Lung (tissue), 11 donors: ENCODE measurements at regions not wholly inside any gene's neighbourhood (a gene's known extent, or its start where the extent isn't known, plus 50 kb on each side); places are given as distances from the start of the nearest gene placed in this dataset.

ENCODE experiments used
- ATAC-seq: fragments of 200-7000 bp; cut with Tn5 transposase; one replicate; pipeline ENCODE4 v1.9.1; 2020; ENCODE audit warnings: moderate number of reproducible peaks; ENCODE audit not compliant: insufficient read depth, low FRiP score
- DNase-seq, 3 donors: peaks; one replicate each; pipeline ENCODE4 v3.0.0-alpha.2; 2013 to 2017
- H3K27ac ChIP-seq, 2 donors: one replicate each; pipeline ENCODE4 v1.5.1; 2013; ENCODE audit warnings: mild to moderate bottlenecking in 2 of 2, moderate library complexity in 2 of 2, control low read depth in 1 of 2, inconsistent platforms in 1 of 2, low read depth in 1 of 2, low read length in 1 of 2
- H3K27me3 ChIP-seq, 3 donors: one replicate each; pipeline ENCODE4 v1.5.1; 2013; ENCODE audit warnings: low read length in 2 of 3; ENCODE audit not compliant: control insufficient read depth in 3 of 3, insufficient read depth in 3 of 3
- H3K36me3 ChIP-seq, 4 donors: one replicate each; pipeline ENCODE4 v1.5.1; 2013; ENCODE audit warnings: low read length in 4 of 4, mild to moderate bottlenecking in 1 of 4, moderate library complexity in 1 of 4; ENCODE audit not compliant: control insufficient read depth in 4 of 4, insufficient read depth in 4 of 4
- H3K4me1 ChIP-seq, 5 donors: one replicate each; pipeline ENCODE4 v1.5.1; 2013; ENCODE audit warnings: low read length in 5 of 5, mild to moderate bottlenecking in 2 of 5, moderate library complexity in 1 of 5; ENCODE audit not compliant: control insufficient read depth in 5 of 5, insufficient read depth in 5 of 5
- H3K4me3 ChIP-seq: one replicate; pipeline ENCODE4 v1.5.1; 2013; ENCODE audit warnings: mild to moderate bottlenecking, control low read depth, moderate library complexity
- H3K9ac ChIP-seq, 2 donors: one replicate each; pipeline ENCODE4 v1.5.1; 2013; ENCODE audit warnings: low read length in 2 of 2, control low read depth in 1 of 2; ENCODE audit not compliant: insufficient read depth in 1 of 2
- H3K9me3 ChIP-seq, 4 donors: one replicate each; pipeline ENCODE4 v1.5.1; 2013; ENCODE audit warnings: low read length in 3 of 4, mild to moderate bottlenecking in 1 of 4, moderate library complexity in 1 of 4; ENCODE audit not compliant: control insufficient read depth in 4 of 4, insufficient read depth in 3 of 4
- WGBS, 2 donors: extraction: QIAGEN DNeasy Blood & Tissue Kit; methylation state at CpG; one replicate each; pipeline ENCODE4 v1.1.7; 2013; 5-methylcytosine and 5-hydroxymethylcytosine counted together
- TF ChIP-seq, protein P1 (sequence below): IDR thresholded peaks from 2 replicates; pipeline ENCODE4 v1.5.1; 2012; ENCODE audit warnings: mild to moderate bottlenecking; ENCODE audit errors: control extremely low read depth, extremely low read depth
- donor health status: control.
- donor health status: control.
- donor health status: Bipolar disorder and iron deficiency.
- donor health status: healthy.
- donor health status: DM: yes; HTN: yes; CAD: no.

DNA sequence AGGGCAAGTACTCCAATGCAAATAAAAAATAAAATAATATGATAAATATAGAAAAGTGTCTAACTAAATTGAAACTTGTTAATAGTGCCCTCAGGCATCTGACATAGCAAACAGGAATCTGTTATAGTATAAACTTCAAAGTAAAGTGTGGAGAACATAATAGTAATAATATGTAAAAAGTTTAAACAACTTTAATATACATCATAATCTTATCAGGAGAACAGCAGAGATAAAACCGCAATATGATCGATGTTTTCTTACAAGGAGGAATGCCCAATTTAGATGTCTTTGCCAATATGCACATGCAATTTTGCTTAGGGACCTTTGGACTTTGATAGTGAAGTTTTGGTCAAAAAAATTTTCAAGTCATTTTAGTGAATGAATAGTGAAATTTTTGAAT lies 514.8 kb upstream of the IMPG1 start:
- H3K36me3 ChIP-seq, result no peaks in the 10 kb centered on the region
- no peak overlapping the region for H3K4me3 ChIP-seq
- H3K27ac ChIP-seq, result no peak overlapping the region
- WGBS, 2 donors, result 47 to 69% methylated on average over 2 of the region's 2 CpGs
- no peak for ATAC-seq
- H3K4me1 ChIP-seq, result no peaks in the 10 kb centered on the region
- H3K27me3 ChIP-seq, result no peaks in the 10 kb centered on the region
- peaks cover 0 to 5% (median 0%) of the 10 kb centered on the region in 4 donors for H3K9me3 ChIP-seq
- no peak overlapping the region for H3K9ac ChIP-seq
- TF ChIP-seq, protein P1, sequence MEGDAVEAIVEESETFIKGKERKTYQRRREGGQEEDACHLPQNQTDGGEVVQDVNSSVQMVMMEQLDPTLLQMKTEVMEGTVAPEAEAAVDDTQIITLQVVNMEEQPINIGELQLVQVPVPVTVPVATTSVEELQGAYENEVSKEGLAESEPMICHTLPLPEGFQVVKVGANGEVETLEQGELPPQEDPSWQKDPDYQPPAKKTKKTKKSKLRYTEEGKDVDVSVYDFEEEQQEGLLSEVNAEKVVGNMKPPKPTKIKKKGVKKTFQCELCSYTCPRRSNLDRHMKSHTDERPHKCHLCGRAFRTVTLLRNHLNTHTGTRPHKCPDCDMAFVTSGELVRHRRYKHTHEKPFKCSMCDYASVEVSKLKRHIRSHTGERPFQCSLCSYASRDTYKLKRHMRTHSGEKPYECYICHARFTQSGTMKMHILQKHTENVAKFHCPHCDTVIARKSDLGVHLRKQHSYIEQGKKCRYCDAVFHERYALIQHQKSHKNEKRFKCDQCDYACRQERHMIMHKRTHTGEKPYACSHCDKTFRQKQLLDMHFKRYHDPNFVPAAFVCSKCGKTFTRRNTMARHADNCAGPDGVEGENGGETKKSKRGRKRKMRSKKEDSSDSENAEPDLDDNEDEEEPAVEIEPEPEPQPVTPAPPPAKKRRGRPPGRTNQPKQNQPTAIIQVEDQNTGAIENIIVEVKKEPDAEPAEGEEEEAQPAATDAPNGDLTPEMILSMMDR, result no peak
- no peak for DNase-seq

DNA sequence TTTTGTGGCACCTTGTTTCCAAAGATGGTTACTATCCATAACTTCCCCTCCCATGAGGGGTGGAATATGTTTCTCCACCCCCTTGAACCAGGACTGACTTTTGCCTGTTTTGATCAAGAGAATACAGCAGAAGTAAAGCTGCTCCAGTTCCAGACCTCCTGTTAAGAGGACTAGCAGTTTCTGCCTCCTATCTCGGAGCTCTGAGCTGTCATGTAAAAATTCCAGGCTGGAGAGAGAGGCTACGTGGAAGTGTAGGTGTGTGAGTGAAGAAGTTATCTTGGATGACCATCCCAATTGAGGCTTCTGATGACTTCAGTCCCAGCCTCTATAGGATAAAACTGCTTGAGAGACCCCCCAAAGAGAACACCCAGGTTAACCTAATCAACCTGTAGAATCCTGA lies 511.7 kb upstream of the IMPG1 start:
- ATAC-seq (no peak), DNase-seq (no peak)
- Histone ChIP-seq H3K9ac (no peak overlapping the region), H3K27me3 (no peaks in the 10 kb centered on the region), H3K4me3 (no peak overlapping the region), H3K27ac (no peak overlapping the region), H3K36me3 (no peaks in the 10 kb centered on the region), H3K9me3 (no peaks in the 10 kb centered on the region), H3K4me1 (no peaks in the 10 kb centered on the region)
- TF ChIP-seq, protein P1, result no peak
- 65 to 70% methylated on average over 2 of the region's 2 CpGs for WGBS, 2 donors

DNA sequence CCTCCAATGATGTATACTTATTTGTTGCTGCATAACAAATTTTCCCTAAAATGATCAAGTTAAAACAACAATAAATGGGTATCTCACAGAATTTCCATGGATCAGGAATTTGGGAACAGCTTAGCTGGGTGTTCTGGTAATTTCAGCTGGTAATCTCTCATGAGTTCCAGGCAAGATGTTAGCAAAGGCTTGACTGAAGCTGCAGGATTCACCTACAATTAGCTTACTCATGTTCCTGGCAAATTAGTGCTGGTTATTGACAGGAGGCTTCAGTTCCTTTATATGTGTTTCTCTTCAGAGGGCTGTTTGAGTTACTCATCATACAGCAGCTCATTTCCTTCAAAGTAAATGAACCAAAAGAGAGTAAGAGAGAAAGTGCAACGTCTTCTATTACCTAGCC lies 506.3 kb upstream of the IMPG1 start:
- Histone ChIP-seq H3K27ac (no peak overlapping the region), H3K9me3 (no peaks in the 10 kb centered on the region), H3K4me3 (no peak overlapping the region), H3K36me3 (no peaks in the 10 kb centered on the region), H3K27me3 (no peaks in the 10 kb centered on the region), H3K4me1 (no peaks in the 10 kb centered on the region), H3K9ac (no peak overlapping the region)
- WGBS, 2 donors, result 41 to 54% methylated on average over 1 of the region's 1 CpG
- TF ChIP-seq, protein P1, result no peak
- DNase-seq (no peak), ATAC-seq (no peak)

DNA sequence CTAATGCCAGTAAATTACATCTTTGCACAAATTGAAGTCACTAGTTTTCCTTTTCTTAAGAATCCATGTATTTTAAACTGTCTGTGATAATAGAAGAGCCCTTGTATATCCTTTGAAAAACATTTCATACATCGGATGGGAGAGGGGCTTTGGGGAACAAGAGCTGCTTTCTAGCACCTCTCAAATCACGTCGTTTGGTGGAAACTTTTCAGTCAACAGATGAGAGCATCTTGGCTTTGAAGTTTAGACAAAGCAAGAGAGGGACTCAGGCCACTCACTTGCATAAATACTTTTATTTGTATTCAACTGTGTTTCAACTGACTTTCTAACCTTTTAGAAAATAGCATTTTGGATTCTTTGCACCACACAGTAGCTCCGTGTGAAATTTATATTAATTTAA lies 502.3 kb upstream of the IMPG1 start:
- DNase-seq (no peak), ATAC-seq (no peak)
- Histone ChIP-seq H3K4me1 (no peaks in the 10 kb centered on the region), H3K36me3 (no peaks in the 10 kb centered on the region), H3K9me3 (no peaks in the 10 kb centered on the region), H3K27ac (no peak overlapping the region), H3K27me3 (no peaks in the 10 kb centered on the region), H3K9ac (no peak overlapping the region), H3K4me3 (no peak overlapping the region)
- 19 to 23% methylated on average over 4 of the region's 4 CpGs for WGBS, 2 donors
- TF ChIP-seq, protein P1, result no peak
